ENCODE measurements at regions not wholly inside any gene's neighbourhood (a gene's known extent, or its start where the extent isn't known, plus 50 kb on each side); places are given as distances from the start of the nearest gene placed in this dataset.

DNA sequence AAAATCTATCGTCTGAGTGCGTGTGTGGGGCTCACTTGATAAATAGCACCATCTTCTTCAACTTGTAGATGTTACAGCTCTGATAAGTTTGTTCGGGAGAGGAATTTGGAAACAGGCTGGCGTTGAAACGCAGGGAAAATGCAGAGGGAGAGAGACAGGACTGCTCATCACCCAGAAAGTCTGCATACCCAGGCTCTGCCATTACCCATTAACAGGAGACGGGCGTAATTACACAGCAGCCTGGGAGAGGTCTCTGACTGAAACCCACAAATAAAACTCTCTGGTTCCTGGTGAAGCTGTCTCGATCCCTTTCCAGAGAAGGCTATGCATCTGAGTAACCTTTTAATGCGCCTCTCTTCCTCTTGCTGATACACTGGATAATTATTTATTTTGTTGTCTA, 547.3 kb downstream of the BCL11B start:
- no peak for ATAC-seq (ENCODE audit: low FRiP score)
- DNase-seq (ENCODE audit: low spot score) = no peak
- TF ChIP-seq, protein P1, sequence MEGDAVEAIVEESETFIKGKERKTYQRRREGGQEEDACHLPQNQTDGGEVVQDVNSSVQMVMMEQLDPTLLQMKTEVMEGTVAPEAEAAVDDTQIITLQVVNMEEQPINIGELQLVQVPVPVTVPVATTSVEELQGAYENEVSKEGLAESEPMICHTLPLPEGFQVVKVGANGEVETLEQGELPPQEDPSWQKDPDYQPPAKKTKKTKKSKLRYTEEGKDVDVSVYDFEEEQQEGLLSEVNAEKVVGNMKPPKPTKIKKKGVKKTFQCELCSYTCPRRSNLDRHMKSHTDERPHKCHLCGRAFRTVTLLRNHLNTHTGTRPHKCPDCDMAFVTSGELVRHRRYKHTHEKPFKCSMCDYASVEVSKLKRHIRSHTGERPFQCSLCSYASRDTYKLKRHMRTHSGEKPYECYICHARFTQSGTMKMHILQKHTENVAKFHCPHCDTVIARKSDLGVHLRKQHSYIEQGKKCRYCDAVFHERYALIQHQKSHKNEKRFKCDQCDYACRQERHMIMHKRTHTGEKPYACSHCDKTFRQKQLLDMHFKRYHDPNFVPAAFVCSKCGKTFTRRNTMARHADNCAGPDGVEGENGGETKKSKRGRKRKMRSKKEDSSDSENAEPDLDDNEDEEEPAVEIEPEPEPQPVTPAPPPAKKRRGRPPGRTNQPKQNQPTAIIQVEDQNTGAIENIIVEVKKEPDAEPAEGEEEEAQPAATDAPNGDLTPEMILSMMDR (IDR thresholded peaks at IDR 0.05) = no peak

DNA sequence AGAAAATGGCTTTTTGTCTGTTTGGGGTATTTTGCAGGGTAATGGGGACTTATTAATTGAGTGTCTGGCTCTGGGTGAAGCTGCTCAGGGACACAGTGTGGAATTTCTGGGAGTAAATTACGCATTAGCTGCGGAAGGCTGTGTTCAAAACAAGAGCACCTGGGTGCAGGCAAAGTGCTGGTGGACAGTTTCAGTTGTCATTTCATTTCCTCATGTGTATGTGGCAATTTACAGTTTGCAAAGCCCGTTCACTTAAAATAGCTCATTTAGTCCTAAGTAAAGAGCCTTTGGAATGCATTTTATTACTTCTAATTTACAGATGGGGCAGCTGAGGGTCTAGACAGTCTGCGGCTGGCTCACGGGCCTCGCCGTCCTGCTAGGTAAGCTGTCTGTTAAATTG, 546.8 kb downstream of the BCL11B start:
- no peak for ATAC-seq (ENCODE audit: low FRiP score)
- no peak for DNase-seq (ENCODE audit: low spot score)
- TF ChIP-seq, protein P1 (IDR thresholded peaks at IDR 0.05) = no peak

DNA sequence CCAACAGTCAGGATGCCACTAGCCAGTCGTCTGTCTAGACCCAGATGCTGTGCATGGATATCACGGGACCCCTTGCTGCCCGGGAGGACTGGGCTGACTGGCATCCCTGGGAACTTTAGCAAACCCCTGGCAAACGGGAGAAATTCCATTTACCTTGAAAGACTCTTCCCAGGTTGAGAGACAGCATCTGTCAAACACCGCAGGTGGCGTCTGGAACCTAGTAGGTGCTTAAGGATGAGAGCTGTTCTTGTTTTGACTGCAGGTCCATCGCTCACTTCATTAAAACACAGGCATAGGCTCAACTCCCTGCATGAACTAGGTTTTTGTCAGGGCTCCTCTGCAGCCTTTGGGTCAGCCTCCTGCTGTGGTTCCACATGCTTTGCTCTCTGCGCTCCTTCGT, 546.3 kb downstream of the BCL11B start:
- DNase-seq (ENCODE audit: low spot score) = no peak
- TF ChIP-seq, protein P1 (IDR thresholded peaks at IDR 0.05) = no peak
- no peak for ATAC-seq (ENCODE audit: low FRiP score)

DNA sequence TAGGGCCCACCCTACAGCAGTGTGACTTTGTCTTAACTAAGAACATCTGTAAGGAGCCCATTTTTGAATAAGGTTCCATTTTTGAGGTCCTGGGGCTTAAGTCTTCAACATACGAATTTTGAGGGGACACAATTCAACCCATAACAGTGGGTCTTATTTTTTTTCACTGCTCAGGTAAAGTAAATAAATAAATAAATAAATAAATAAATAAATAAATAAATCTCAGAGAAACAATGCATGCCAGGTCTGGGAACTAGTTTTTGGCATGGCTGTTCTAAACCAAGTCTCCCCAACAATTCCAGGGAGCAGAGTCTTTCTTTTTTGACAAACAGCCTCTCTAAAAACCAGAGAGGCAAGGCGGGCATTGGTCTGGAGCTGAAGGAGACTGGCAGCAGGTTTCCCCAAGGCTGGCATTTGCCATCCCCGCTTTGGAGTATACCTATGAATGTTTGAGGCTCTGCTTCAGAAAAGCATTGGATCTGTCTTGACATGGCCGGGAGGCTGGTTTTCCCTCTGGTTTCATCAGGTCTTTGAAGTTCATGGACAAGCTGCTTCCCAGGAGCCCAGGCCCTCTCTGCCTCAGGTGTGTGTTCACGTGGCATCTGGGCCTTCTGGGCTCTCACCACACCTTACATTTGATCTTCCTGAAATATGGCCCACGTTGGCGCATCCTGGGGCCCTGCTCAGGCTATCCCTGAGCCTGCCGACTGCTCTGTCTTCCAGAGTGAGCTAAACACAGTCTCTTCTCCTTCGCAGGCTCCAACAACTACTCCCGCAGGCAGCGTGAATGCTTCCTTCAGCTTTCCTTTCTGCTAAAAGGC, 545.2 kb downstream of the BCL11B start:
- ATAC-seq (ENCODE audit: low FRiP score) = no peak
- TF ChIP-seq, protein P1 (IDR thresholded peaks at IDR 0.05) = no peak
- DNase-seq (ENCODE audit: low spot score) = no peak

DNA sequence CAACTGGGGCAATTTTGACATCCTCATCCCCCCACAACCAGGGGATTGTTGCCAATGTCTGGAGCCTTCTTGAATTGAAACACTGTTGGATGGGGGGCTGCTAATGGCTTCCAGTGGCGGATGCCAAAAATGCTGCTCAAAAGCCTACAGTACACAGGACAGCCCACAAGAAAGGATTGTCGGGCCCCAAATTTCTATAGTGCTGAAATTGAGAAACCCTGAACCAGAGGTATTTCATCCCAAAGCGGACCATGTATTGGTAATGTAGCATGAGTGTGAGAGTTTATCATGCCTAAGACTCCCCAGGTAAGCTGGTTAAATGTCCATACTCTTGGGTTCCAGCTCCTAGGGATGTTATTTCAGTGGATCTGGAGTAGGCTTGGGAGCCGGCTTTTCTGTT, 544.0 kb downstream of the BCL11B start:
- DNase-seq (ENCODE audit: low spot score) (no peak), ATAC-seq (ENCODE audit: low FRiP score) (no peak)
- TF ChIP-seq, protein P1 (IDR thresholded peaks at IDR 0.05) = no peak

DNA sequence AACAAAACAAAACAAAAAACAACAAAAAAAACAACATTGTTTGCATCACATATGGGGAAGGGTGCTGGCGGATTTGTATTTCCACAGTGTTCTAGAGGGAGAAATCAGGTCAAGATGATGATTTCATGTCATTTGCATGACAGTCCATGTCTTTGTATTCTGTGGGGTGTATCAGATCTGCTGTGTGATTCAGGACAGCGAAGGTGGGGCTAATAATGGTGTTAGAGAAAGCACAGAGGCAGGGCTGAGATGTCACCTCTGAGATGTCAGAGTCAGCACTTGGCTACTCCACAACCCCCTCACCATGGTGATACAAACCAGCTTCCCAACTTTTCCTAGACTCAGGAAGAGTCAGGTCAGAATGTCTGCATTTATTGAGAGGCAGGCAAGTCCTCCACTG, 543.2 kb downstream of the BCL11B start:
- ATAC-seq (ENCODE audit: low FRiP score) = no peak
- DNase-seq (ENCODE audit: low spot score) = no peak
- TF ChIP-seq, protein P1 (IDR thresholded peaks at IDR 0.05) = no peak

DNA sequence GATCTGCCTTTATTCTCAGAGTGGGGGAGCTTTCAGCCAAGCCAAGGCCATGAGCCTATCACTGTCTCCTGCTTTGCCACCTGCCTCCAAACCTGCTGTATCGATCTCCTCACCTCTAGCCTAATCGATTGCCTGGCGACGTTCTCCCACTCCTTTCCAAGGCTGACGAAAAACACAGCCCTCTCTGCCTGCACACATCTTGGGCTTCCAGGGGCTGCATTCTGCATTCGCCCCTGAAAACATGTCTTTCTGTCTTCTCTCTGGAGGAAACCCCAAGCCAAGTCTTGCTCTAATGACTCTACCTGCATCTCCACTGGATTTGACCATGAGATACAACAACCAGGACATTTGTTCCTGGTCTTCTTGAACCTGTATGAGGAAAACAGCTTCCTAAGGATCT, 540.7 kb downstream of the BCL11B start:
- ATAC-seq (ENCODE audit: low FRiP score) = no peak
- DNase-seq (ENCODE audit: low spot score) = no peak
- TF ChIP-seq, protein P1 (IDR thresholded peaks at IDR 0.05) = no peak

All from omental fat pad (tissue), 3 donors.